ENCODE measurements at regions not wholly inside any gene's neighbourhood (a gene's known extent, or its start where the extent isn't known, plus 50 kb on each side); places are given as distances from the start of the nearest gene placed in this dataset.
"Not testable (repeated sequence)": the region's sequence is repeated elsewhere in the genome, so short reads cannot be mapped to it uniquely, and the experiment has no call there.

DNA sequence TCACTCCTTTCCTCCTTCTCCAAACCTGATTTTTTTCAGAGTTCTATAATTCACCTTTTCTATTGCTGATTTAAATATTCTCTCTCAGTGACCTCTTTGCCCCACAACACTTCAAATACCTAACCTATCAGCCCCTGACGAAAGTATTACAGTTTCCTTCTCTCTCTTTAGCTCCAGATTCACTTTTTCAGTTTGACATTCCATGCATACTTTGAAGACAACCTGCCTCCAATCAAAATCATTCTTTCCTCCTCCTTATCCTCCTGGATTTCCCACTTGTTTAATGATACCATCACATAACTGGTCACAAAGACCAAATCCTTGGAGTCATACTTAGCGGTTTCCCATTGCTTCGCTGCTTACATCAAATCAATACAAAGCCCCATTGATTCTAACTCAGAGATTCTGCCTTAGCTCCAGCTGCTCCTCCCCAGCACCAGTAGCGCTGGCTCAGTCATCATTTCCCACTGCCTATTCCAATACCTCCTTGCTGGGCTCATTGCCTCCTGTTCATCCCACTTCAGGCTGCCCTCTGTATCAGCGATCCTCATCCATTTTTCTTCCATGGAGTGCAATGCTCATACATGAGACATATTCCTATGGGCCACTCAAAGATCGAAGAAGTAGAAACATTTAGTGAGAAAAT is 240.1 kb downstream of the ZNF92 start:
- TF ChIP-seq CTCF, POLR2A (IDR thresholded peaks at IDR 0.05): not testable (repeated sequence)

Data from lower leg skin (tissue), 3 donors.